ENCODE measurements at regions not wholly inside any gene's neighbourhood (a gene's known extent, or its start where the extent isn't known, plus 50 kb on each side); places are given as distances from the start of the nearest gene placed in this dataset.

- TF ChIP-seq SIX1 (CRISPR knock-in tag; IDR thresholded peaks at IDR 0.05; ENCODE audit: borderline replicate concordance) = no peak
- TF ChIP-seq NFYC (CRISPR knock-in tag; IDR thresholded peaks at IDR 0.05) = no peak
- no peak for TF ChIP-seq IRX3 (CRISPR knock-in tag; IDR thresholded peaks at IDR 0.05; ENCODE audit: borderline replicate concordance, low read depth)
- TF ChIP-seq ZNF570 (CRISPR knock-in tag; IDR thresholded peaks at IDR 0.05; ENCODE audit: borderline replicate concordance) = no peak
- no peak for TF ChIP-seq EEA1 (CRISPR knock-in tag; IDR thresholded peaks at IDR 0.05; ENCODE audit: borderline replicate concordance)
- TF ChIP-seq ZNF432 (CRISPR knock-in tag; IDR thresholded peaks at IDR 0.05; ENCODE audit: borderline replicate concordance) = no peak
- no peak for TF ChIP-seq SOX5 (CRISPR knock-in tag; IDR thresholded peaks at IDR 0.05; ENCODE audit: borderline replicate concordance)
- no peak for TF ChIP-seq ZNF513 (CRISPR knock-in tag; conservative IDR thresholded peaks at IDR 0.05)
- TF ChIP-seq ARHGAP35 (CRISPR knock-in tag; IDR thresholded peaks at IDR 0.05; ENCODE audit: borderline replicate concordance) = no peak
- TF ChIP-seq HNRNPK (IDR thresholded peaks at IDR 0.05; ENCODE audit: low read depth, low read length, poor library complexity, severe bottlenecking) = no peak
Observed at GRCh38 chr12:24177889-24178288, 228.4 kb upstream of the SOX5 start (continued).

GRCh38 chr12:24175929-24176328, 226.5 kb upstream of the SOX5 start:
- Histone ChIP-seq H3K27me3 (ENCODE audit: control insufficient read depth in 1 of 2, insufficient read depth in 2 of 2, low read length in 2 of 2) (no peaks in the 10 kb centered on the region), H3K36me3 (replicated peaks in 1 of 2; ENCODE audit: control insufficient read depth in 1 of 2, insufficient read depth in 2 of 2, low read length in 2 of 2) (no peaks in the 10 kb centered on the region), H3K9ac (ENCODE audit: insufficient read depth, low read depth, low read length) (no peak overlapping the region), H3K9me3 (ENCODE audit: low read length) (no peaks in the 10 kb centered on the region), H3K4me2 (ENCODE audit: low read depth, low read length) (no peak overlapping the region), H3K27ac (ENCODE audit: extremely low read length, insufficient read depth, low read length) (no peak overlapping the region), H3K4me3 (replicated peaks in 1 of 3; ENCODE audit: insufficient read depth in 1 of 3, low read depth in 2 of 3, low read length in 3 of 3) (no peak overlapping the region), H3K79me2 (ENCODE audit: insufficient read depth, low read length) (no peaks in the 10 kb centered on the region), H4K20me1 (ENCODE audit: insufficient read depth, low read length) (no peaks in the 10 kb centered on the region), H2AFZ (ENCODE audit: low read length) (no peak overlapping the region), H3K4me1 (ENCODE audit: insufficient read depth, low read length) (no peaks in the 10 kb centered on the region)
- no peak for TF ChIP-seq RORA (CRISPR knock-in tag; IDR thresholded peaks at IDR 0.05)
- no peak for TF ChIP-seq ZBTB2 (CRISPR knock-in tag; IDR thresholded peaks at IDR 0.05; ENCODE audit: low read depth)
- no peak for TF ChIP-seq ZNF709 (CRISPR knock-in tag; IDR thresholded peaks at IDR 0.05)
- no peak for TF ChIP-seq ZBTB4 (CRISPR knock-in tag; IDR thresholded peaks at IDR 0.05; ENCODE audit: borderline replicate concordance)
- TF ChIP-seq TBP (CRISPR knock-in tag; IDR thresholded peaks at IDR 0.05) = no peak
- ChIA-PET CTCF (ENCODE audit: low intra/inter-chr PET ratio, low total read pairs) (no interaction called here), POLR2A (no interaction called here)
- DNase-seq (ENCODE audit: low spot score) (no peak), ATAC-seq (no peak), FAIRE-seq (no peak)
- BruUV-seq (replicated peaks) = no TSS peak
- intact Hi-C loops (cut with micrococcal nuclease; ENCODE audit: unreplicated experiment) = no loop called here
- in situ Hi-C loops (cut with HindIII; ENCODE audit: extremely low pct_ligation_motif_present, low pct_unique_long_range_greater_than_20kb) = no loop called here
- WGBS (ENCODE audit: low lambda C conversion rate) = 41% methylated on average over 4 of the region's 4 CpGs

All from HepG2 (cell line).